ENCODE measurements at regions not wholly inside any gene's neighbourhood (a gene's known extent, or its start where the extent isn't known, plus 50 kb on each side); places are given as distances from the start of the nearest gene placed in this dataset.
"Not testable (repeated sequence)": the region's sequence is repeated elsewhere in the genome, so short reads cannot be mapped to it uniquely, and the experiment has no call there.

GRCh38 chr7:37598824-37599223 is 84.7 kb upstream of the GPR141 start:
- DNase-seq (ENCODE audit: low read depth in 4 of 4, low spot score in 1 of 4): no peak

- DNase-seq (ENCODE audit: low read depth in 4 of 4, low spot score in 1 of 4): no peak
Observed at GRCh38 chr7:37601321-37601720, 82.2 kb upstream of the GPR141 start.

GRCh38 chr7:37604078-37604477 is 79.5 kb upstream of the GPR141 start:
- DNase-seq (ENCODE audit: low read depth in 4 of 4, low spot score in 1 of 4): no peak

GRCh38 chr7:37617406-37617805 is 66.2 kb upstream of the GPR141 start:
- not testable (repeated sequence) for DNase-seq (ENCODE audit: low read depth in 4 of 4, low spot score in 1 of 4)

- DNase-seq (ENCODE audit: low read depth in 4 of 4, low spot score in 1 of 4): no peak
Observed at GRCh38 chr7:37633048-37633447, 50.5 kb upstream of the GPR141 start.
